LNCaP clone FGC (cell line): ENCODE measurements at regions not wholly inside any gene's neighbourhood (a gene's known extent, or its start where the extent isn't known, plus 50 kb on each side); places are given as distances from the start of the nearest gene placed in this dataset.
"Not testable (repeated sequence)": the region's sequence is repeated elsewhere in the genome, so short reads cannot be mapped to it uniquely, and the experiment has no call there.

ENCODE experiments used
- DNase-seq: peaks from one replicate; pipeline ENCODE4 v3.0.0-alpha.2; 2011; ENCODE audit warnings: low read depth
- H3K4me3 ChIP-seq: 2 replicates; pipeline ENCODE4 v1.5.1; 2011; ENCODE audit warnings: mild to moderate bottlenecking, low read depth, low read length, control low read depth
- CTCF ChIP-seq: IDR thresholded peaks from 2 replicates; pipeline ENCODE4 v1.5.1; 2012; ENCODE audit warnings: mild to moderate bottlenecking; ENCODE audit not compliant: control insufficient read depth, insufficient read depth; ENCODE audit errors: extremely low read depth

DNA sequence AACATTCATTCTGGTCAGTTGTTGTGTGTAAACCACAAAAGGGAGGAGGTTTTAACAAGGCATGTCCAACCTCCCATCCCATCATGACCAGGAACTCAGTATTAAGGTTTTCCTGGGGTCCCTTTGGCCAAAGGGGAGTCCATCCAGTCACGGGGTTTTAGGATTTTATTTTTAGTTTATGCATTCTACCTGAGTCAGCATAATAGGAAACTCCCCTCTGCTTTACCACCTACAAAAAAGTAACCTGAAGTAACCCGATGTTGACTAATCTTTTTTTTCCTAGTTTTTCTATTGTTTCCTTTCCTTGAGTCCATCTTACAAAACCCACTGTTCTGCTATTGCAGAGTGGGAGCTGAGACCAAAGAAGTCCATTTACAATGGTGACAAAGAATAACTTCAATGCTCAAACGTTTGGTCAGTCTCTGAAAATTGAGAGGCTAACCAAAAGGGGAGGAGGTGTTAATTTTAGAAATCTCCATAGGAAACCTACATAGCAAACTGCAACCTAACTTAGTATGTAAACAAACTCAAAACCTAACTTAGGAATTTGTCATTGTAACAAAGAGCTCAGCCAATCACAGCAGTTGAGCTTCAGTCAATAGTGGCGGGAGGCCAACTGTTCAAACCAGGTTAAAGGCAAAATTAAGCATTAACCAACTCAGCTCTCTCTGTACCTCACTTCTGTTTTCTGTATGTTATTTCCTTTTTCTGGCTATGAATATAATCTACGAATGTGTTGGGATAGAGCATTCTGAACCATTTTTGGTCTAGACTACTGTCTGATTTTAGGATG, 1954.1 kb downstream of the PCDH9 start:
- TF ChIP-seq CTCF, result no peak
- DNase-seq, result no peak
- no peak overlapping the region for H3K4me3 ChIP-seq

- H3K4me3 ChIP-seq, result no peak overlapping the region
- no peak for DNase-seq
- TF ChIP-seq CTCF, result no peak
Measured at GRCh38 chr13:65275108-65275507, 1955.0 kb downstream of the PCDH9 start.

- not testable (repeated sequence) for H3K4me3 ChIP-seq, DNase-seq
Measured at GRCh38 chr13:65273811-65274420, 1956.2 kb downstream of the PCDH9 start.

DNA sequence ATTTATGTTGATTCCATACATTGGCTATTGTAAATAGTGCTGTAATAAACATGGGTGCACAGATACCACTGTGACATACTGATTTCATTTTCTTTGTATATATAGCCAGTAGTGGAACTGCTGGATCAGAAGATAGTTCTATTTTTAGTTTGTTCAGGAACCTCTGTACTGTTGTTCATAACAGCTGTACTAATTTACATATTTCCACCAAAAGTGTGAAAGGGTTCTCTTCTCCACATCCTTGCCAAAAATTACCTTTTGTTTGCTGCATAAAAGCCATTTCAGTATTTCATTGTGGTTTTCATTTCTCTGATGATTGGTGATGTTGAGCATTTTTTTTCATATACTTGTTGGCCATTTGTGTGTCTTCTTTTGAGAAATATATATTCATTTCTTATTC, 1962.1 kb downstream of the PCDH9 start:
- TF ChIP-seq CTCF, result no peak
- no peak overlapping the region for H3K4me3 ChIP-seq
- DNase-seq, result no peak

DNA sequence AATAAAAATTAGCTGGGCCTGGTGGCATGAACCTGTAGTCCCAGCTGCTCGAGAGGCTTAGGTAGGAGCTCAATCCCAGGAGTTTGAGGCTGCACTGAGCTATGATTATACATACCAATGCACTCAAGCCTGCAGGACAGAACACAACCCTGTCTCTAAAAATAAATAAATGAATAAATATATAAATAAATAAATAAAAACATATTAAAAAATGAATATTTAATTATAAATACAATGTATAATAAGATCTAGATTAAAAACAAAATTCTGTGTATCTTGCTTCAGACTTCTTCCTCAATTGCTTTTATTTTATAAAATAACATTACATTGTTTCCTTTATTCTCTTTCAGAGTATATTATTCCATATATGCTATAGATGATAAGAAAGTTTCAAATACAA, 1964.1 kb downstream of the PCDH9 start:
- no peak for DNase-seq
- no peak for TF ChIP-seq CTCF
- no peak overlapping the region for H3K4me3 ChIP-seq

DNA sequence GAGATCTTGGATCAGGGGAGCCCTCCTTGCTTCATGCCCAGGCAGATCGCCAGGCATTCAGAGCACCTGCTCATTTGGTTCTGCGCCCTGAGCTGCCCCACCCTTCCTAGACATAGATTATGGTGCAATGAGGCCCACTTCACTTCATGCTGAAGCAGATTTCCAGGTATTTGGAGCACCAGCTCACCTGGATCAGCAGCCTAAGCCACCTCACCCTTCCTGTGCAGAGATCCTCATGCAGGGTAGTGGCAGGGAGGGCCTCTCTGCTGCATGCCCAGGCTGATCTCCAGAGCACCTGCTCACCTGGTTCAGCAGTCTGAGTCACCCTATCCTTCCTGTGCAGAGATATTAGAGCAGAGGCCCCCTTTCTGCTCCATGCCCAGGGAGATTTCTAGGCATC, 1966.1 kb downstream of the PCDH9 start:
- no peak for DNase-seq
- H3K4me3 ChIP-seq, result no peak overlapping the region
- TF ChIP-seq CTCF, result no peak

DNA sequence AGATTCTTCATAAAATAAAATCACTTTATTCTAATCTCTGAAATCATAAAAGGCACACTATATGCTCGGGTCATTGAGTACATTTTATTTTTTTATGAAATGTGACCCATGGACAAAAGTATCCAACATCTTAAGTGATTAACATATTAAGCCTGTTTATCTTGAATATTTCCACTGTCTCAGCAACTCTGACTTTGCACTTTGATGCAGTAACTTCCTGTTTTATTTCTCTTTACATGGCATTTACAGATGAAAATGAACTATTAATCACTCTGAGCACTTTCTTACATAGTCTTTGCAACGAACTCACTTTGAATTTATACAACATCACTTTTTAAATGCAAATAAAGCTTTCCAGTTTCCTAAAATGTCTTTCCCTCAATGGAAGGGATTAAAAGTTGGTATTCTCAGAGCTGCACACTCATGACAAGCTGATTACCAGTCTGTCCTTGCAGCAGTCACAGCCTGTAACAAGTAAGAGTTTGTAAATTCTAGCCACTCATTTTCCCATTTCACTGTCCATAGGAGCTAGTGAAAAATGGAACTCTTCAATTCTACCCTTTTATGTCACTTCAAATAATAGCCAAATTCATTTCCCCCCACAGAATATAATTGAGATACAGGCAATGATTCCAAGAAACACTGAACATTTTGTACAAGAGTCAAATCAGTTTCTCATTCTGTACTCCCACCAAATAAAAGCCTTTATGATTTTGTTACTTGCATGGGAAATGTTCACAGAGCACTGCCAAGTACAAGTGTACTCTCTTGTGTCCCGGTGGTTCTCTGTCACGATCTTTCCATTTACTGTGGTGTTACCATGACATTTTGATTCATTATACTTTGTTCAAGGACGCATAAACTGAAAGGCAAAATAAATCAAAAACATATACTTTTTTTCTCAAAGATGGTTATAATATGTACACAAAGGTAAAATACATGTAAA, 1968.9 kb downstream of the PCDH9 start:
- H3K4me3 ChIP-seq, result no peak overlapping the region
- TF ChIP-seq CTCF, result no peak
- no peak for DNase-seq
